ENCODE measurements at regions not wholly inside any gene's neighbourhood (a gene's known extent, or its start where the extent isn't known, plus 50 kb on each side); places are given as distances from the start of the nearest gene placed in this dataset.

DNA sequence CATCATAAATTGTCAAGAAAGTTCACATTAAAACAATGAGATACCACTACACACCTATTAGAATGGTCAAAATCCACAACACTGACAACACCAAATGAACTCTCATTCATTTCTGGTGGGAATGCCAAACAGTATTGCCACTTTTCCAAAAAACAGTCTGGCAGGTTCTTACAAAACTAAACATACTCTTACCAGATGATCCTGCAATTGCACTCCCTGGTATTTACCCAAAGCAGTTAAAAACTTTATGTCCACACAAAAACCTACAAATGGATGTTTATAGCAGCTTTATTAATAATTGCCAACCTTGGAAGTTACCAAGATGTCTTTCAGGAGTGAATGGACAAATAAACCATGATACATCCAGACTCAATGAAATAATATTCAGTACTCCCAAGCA lies 56.8 kb downstream of the ZNF608 start:
- TF ChIP-seq, protein P1, sequence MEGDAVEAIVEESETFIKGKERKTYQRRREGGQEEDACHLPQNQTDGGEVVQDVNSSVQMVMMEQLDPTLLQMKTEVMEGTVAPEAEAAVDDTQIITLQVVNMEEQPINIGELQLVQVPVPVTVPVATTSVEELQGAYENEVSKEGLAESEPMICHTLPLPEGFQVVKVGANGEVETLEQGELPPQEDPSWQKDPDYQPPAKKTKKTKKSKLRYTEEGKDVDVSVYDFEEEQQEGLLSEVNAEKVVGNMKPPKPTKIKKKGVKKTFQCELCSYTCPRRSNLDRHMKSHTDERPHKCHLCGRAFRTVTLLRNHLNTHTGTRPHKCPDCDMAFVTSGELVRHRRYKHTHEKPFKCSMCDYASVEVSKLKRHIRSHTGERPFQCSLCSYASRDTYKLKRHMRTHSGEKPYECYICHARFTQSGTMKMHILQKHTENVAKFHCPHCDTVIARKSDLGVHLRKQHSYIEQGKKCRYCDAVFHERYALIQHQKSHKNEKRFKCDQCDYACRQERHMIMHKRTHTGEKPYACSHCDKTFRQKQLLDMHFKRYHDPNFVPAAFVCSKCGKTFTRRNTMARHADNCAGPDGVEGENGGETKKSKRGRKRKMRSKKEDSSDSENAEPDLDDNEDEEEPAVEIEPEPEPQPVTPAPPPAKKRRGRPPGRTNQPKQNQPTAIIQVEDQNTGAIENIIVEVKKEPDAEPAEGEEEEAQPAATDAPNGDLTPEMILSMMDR (optimal IDR thresholded peaks at IDR 0.05 in 1 of 3, IDR thresholded peaks at IDR 0.05 in 1 of 3, conservative IDR thresholded peaks at IDR 0.05 in 1 of 3; ENCODE audit: extremely low read depth in 1 of 3, insufficient read depth in 2 of 3, low read length in 3 of 3) = no peak
- TF ChIP-seq EZH2 (IDR thresholded peaks at IDR 0.05; ENCODE audit: low read length) = no peak

Measured in keratinocyte (primary cell).